HepG2 (cell line): ENCODE measurements at regions not wholly inside any gene's neighbourhood (a gene's known extent, or its start where the extent isn't known, plus 50 kb on each side); places are given as distances from the start of the nearest gene placed in this dataset.

Experiments
- ATAC-seq: fragments of 200-7000 bp; cut with Tn5 transposase; 3 replicates; pipeline ENCODE4 v1.9.1; 2020; ENCODE audit warnings: mild to moderate bottlenecking, moderate library complexity
- BruUV-seq: library from RNA; stranded (reverse); fragments of 400-500 nt; replicated peaks from 2 replicates; lab custom pipeline; 2021; lab: Mats Ljungman, UMichigan
- CTCF ChIA-PET: fragments of 300-600 bp; formaldehyde crosslinking; extraction: SDS; loops from one replicate; lab custom pipeline; 2021; ENCODE audit warnings: low total read pairs, inconsistent platforms, low intra/inter-chr PET ratio; lab: Yijun Ruan, JAX
- POLR2A ChIA-PET: fragments of 350-600 bp; sonication (Branson Sonifier 250); formaldehyde crosslinking; loops from one replicate; lab custom pipeline; 2020; ENCODE audit warnings: antibody characterized with exemption, inconsistent platforms; lab: Yijun Ruan, JAX
- DNase-seq: peaks from one replicate; pipeline ENCODE4 v3.0.0-alpha.2; 2015; ENCODE audit warnings: low spot score
- FAIRE-seq: peaks from 3 replicates; lab custom pipeline; 2011; peaks lifted over from hg19 to GRCh38; lab: Jason Lieb, UNC
- H2AFZ ChIP-seq: one replicate; pipeline ENCODE4 v1.6.1; 2011; ENCODE audit warnings: low read length, inconsistent platforms
- H3K27ac ChIP-seq: fragments of 300-600 bp; 3 replicates; pipeline ENCODE4 v1.8.0; 2011; ENCODE audit warnings: mixed run types, mild to moderate bottlenecking, mixed read lengths, low read length, inconsistent platforms; ENCODE audit not compliant: insufficient read depth; ENCODE audit errors: extremely low read length
- H3K27me3 ChIP-seq, 2 experiments: fragments of 200-600 bp in 1 of 2; 2 replicates in 1 of 2; 3 replicates in 1 of 2; pipeline versions ENCODE4 v1.6.0 to v1.8.0; 2011; ENCODE audit warnings: low read length in 2 of 2, mild to moderate bottlenecking in 2 of 2, moderate library complexity in 2 of 2, inconsistent platforms in 1 of 2; ENCODE audit not compliant: insufficient read depth in 2 of 2, control insufficient read depth in 1 of 2
- H3K36me3 ChIP-seq, 2 experiments: fragments of 200-600 bp in 1 of 2; replicated peaks in 1 of 2; 2 replicates in 1 of 2; 3 replicates in 1 of 2; pipeline versions ENCODE4 v1.5.1 to v1.8.0; 2011; ENCODE audit warnings: low read length in 2 of 2, inconsistent platforms in 1 of 2; ENCODE audit not compliant: insufficient read depth in 2 of 2, control insufficient read depth in 1 of 2
- H3K4me1 ChIP-seq: 2 replicates; pipeline ENCODE4 v1.5.1; 2012; ENCODE audit warnings: low read length, inconsistent platforms; ENCODE audit not compliant: insufficient read depth
- H3K4me2 ChIP-seq: 2 replicates; pipeline ENCODE4 v1.6.0; 2011; ENCODE audit warnings: low read depth, low read length, inconsistent platforms
- H3K4me3 ChIP-seq, 3 experiments: fragments of 200-600 bp in 1 of 3; sonication (generic), shearing (Covaris generic) in 1 of 3; replicated peaks in 1 of 3; 2 replicates each; pipeline ENCODE4 v1.5.1; 2011 to 2016; ENCODE audit warnings: low read length in 3 of 3, inconsistent platforms in 2 of 3, low read depth in 2 of 3, mild to moderate bottlenecking in 2 of 3, control low read depth in 1 of 3, mixed read lengths in 1 of 3; ENCODE audit not compliant: insufficient read depth in 1 of 3
- H3K79me2 ChIP-seq: one replicate; pipeline ENCODE4 v1.6.1; 2011; ENCODE audit warnings: low read length, inconsistent platforms; ENCODE audit not compliant: insufficient read depth
- H3K9ac ChIP-seq: 2 replicates; pipeline ENCODE4 v1.6.0; 2011; ENCODE audit warnings: mild to moderate bottlenecking, low read depth, low read length, inconsistent platforms; ENCODE audit not compliant: insufficient read depth
- H3K9me3 ChIP-seq: 2 replicates; pipeline ENCODE4 v1.5.1; 2012; ENCODE audit warnings: mild to moderate bottlenecking, low read length
- H4K20me1 ChIP-seq: 2 replicates; pipeline ENCODE4 v1.6.0; 2011; ENCODE audit warnings: inconsistent platforms, mild to moderate bottlenecking, low read length, moderate library complexity; ENCODE audit not compliant: insufficient read depth
- GATA4 ChIP-seq: sonication (generic); IDR thresholded peaks from 2 replicates; pipeline ENCODE4 v1.6.1; 2016; ENCODE audit warnings: antibody characterized with exemption, low read depth, borderline replicate concordance
- GLI4 ChIP-seq: sonication (generic); formaldehyde crosslinking; IDR thresholded peaks from 2 replicates; pipeline ENCODE4 v1.5.1; 2020; ENCODE audit warnings: missing genetic modification reagents, mild to moderate bottlenecking, moderate library complexity, borderline replicate concordance
- KLF12 ChIP-seq: sonication (generic); formaldehyde crosslinking; IDR thresholded peaks from 2 replicates; pipeline ENCODE4 v1.4.0; 2020; ENCODE audit warnings: missing genetic modification reagents, borderline replicate concordance
- MIER2 ChIP-seq: IDR thresholded peaks from 2 replicates; pipeline ENCODE4 v1.6.1; 2016; ENCODE audit warnings: missing biosample characterization, missing genetic modification reagents
- ZNF274 ChIP-seq: sonication (generic); formaldehyde crosslinking; IDR thresholded peaks from 2 replicates; pipeline ENCODE4 v1.5.1; 2020; ENCODE audit warnings: mild to moderate bottlenecking, missing genetic modification reagents
- ZNF350 ChIP-seq: sonication (generic); formaldehyde crosslinking; IDR thresholded peaks from 2 replicates; pipeline ENCODE4 v1.4.0; 2020; ENCODE audit warnings: mild to moderate bottlenecking, low read depth, missing genetic modification reagents, borderline replicate concordance
- ZNF407 ChIP-seq: sonication (generic); formaldehyde crosslinking; IDR thresholded peaks from one replicate; pipeline ENCODE4 v1.5.1; 2020; ENCODE audit warnings: mild to moderate bottlenecking, missing genetic modification reagents; ENCODE audit errors: not compliant biosample characterization
- ZNF609 ChIP-seq: sonication (generic); formaldehyde crosslinking; IDR thresholded peaks from 2 replicates; pipeline ENCODE4 v1.4.0; 2020; ENCODE audit warnings: mild to moderate bottlenecking, missing genetic modification reagents, borderline replicate concordance
- ZNF710 ChIP-seq: sonication (generic); formaldehyde crosslinking; IDR thresholded peaks from 2 replicates; pipeline ENCODE4 v1.5.0; 2020; ENCODE audit warnings: mild to moderate bottlenecking, missing genetic modification reagents, borderline replicate concordance
- WGBS: methylation state at CpG from one replicate; pipeline ENCODE4 v1.1.6; 2017; ENCODE audit warnings: low lambda C conversion rate; 5-methylcytosine and 5-hydroxymethylcytosine counted together
- in situ Hi-C: cut with HindIII; loops from 2 replicates; pipeline ENCODE4 v1.10.0; 2017; ENCODE audit warnings: low pct_unique_long_range_greater_than_20kb; ENCODE audit not compliant: extremely low pct_ligation_motif_present
- intact Hi-C: fragments of 100-400 bp; cut with micrococcal nuclease; formaldehyde crosslinking; loops from one replicate; pipeline ENCODE4 v1.10.0; 2022; ENCODE audit not compliant: unreplicated experiment

GRCh38 chr9:16196206-16196605 is 643.4 kb downstream of the CCDC171 start:
- H3K9me3 ChIP-seq: no peaks in the 10 kb centered on the region
- H3K36me3 ChIP-seq: no peaks in the 10 kb centered on the region
- intact Hi-C loops: no loop called here
- in situ Hi-C loops: no loop called here
- ATAC-seq (no peak), FAIRE-seq (no peak), DNase-seq (no peak)
- POLR2A ChIA-PET: no interaction called here
- TF ChIP-seq MIER2 (CRISPR knock-in tag) (no peak), GLI4 (CRISPR knock-in tag) (no peak), ZNF350 (no peak), ZNF609 (CRISPR knock-in tag) (no peak), ZNF274 (CRISPR knock-in tag) (no peak), KLF12 (CRISPR knock-in tag) (no peak), ZNF407 (CRISPR knock-in tag) (no peak), ZNF710 (CRISPR knock-in tag) (no peak), GATA4 (no peak)
- CTCF ChIA-PET: no interaction called here
- H4K20me1 ChIP-seq: no peaks in the 10 kb centered on the region
- no peak overlapping the region for H3K9ac ChIP-seq
- BruUV-seq: no TSS peak
- WGBS: 0% methylated on average over 1 of the region's 1 CpG
- H3K79me2 ChIP-seq: no peaks in the 10 kb centered on the region
- no peak overlapping the region for H3K4me2 ChIP-seq
- peaks cover 2 to 8% of the 10 kb centered on the region in 2 experiments; a peak in 1 of 5 replicates for H3K27me3 ChIP-seq
- no peak overlapping the region for H3K4me3 ChIP-seq
- H3K4me1 ChIP-seq: no peaks in the 10 kb centered on the region
- H2AFZ ChIP-seq: no peak overlapping the region
- H3K27ac ChIP-seq: no peak overlapping the region
